Duodenal mucosa (tissue), 2 donors: ENCODE measurements at regions not wholly inside any gene's neighbourhood (a gene's known extent, or its start where the extent isn't known, plus 50 kb on each side); places are given as distances from the start of the nearest gene placed in this dataset.

Experiments used
- H3K27ac ChIP-seq: one replicate; pipeline ENCODE4 v1.7.0; 2013; ENCODE audit warnings: low read depth, low read length
- H3K27me3 ChIP-seq, 2 donors: one replicate each; pipeline ENCODE4 v1.7.0; 2013; ENCODE audit warnings: low read length in 2 of 2, control low read depth in 1 of 2; ENCODE audit not compliant: insufficient read depth in 2 of 2, control insufficient read depth in 1 of 2
- H3K36me3 ChIP-seq, 2 donors: one replicate each; pipeline ENCODE4 v1.7.0; 2013; ENCODE audit warnings: low read length in 2 of 2, control low read depth in 1 of 2; ENCODE audit not compliant: insufficient read depth in 2 of 2, control insufficient read depth in 1 of 2
- H3K4me1 ChIP-seq, 2 donors: one replicate each; pipeline ENCODE4 v1.7.0; 2013; ENCODE audit warnings: low read length in 2 of 2, control low read depth in 1 of 2; ENCODE audit not compliant: insufficient read depth in 2 of 2, control insufficient read depth in 1 of 2
- H3K4me3 ChIP-seq, 2 donors: one replicate each; pipeline ENCODE4 v1.7.0; 2013; ENCODE audit warnings: low read length in 2 of 2, low read depth in 1 of 2
- H3K9ac ChIP-seq, 2 donors: one replicate each; pipeline ENCODE4 v1.7.0; 2013; ENCODE audit warnings: low read length in 2 of 2, low read depth in 1 of 2
- H3K9me3 ChIP-seq, 2 donors: one replicate each; pipeline ENCODE4 v1.7.0; 2013; ENCODE audit warnings: low read length in 2 of 2, control low read depth in 1 of 2; ENCODE audit not compliant: control insufficient read depth in 1 of 2

GRCh38 chr1:192918259-192918658 is 109.4 kb downstream of the RGS2 start:
- H3K9ac ChIP-seq: no peak overlapping the region
- no peak overlapping the region for H3K4me3 ChIP-seq
- H3K9me3 ChIP-seq: no peaks in the 10 kb centered on the region
- H3K36me3 ChIP-seq: no peaks in the 10 kb centered on the region
- no peak overlapping the region for H3K27ac ChIP-seq
- H3K4me1 ChIP-seq: peaks cover 0 to 5% of the 10 kb centered on the region in 2 donors
- no peaks in the 10 kb centered on the region for H3K27me3 ChIP-seq

- Histone ChIP-seq H3K9me3 (no peaks in the 10 kb centered on the region), H3K36me3 (no peaks in the 10 kb centered on the region), H3K4me3 (no peak overlapping the region), H3K4me1 (no peaks in the 10 kb centered on the region), H3K27me3 (no peaks in the 10 kb centered on the region), H3K27ac (no peak overlapping the region), H3K9ac (no peak overlapping the region)
Observed at GRCh38 chr1:192920412-192920811, 111.6 kb downstream of the RGS2 start.

GRCh38 chr1:192925609-192926008 is 116.8 kb downstream of the RGS2 start:
- Histone ChIP-seq H3K9ac (no peak overlapping the region), H3K4me1 (no peaks in the 10 kb centered on the region), H3K9me3 (no peaks in the 10 kb centered on the region), H3K27ac (no peak overlapping the region), H3K4me3 (no peak overlapping the region), H3K36me3 (no peaks in the 10 kb centered on the region), H3K27me3 (no peaks in the 10 kb centered on the region)

- H3K36me3 ChIP-seq: no peaks in the 10 kb centered on the region
- H3K27me3 ChIP-seq: no peaks in the 10 kb centered on the region
- H3K9me3 ChIP-seq: no peaks in the 10 kb centered on the region
- H3K4me1 ChIP-seq: no peaks in the 10 kb centered on the region
- no peak overlapping the region for H3K4me3 ChIP-seq
- no peak overlapping the region for H3K27ac ChIP-seq
- no peak overlapping the region for H3K9ac ChIP-seq
Observed at GRCh38 chr1:192926736-192927135, 117.9 kb downstream of the RGS2 start.

GRCh38 chr1:192927496-192927895 is 118.7 kb downstream of the RGS2 start:
- Histone ChIP-seq H3K27me3 (no peaks in the 10 kb centered on the region), H3K4me3 (no peak overlapping the region), H3K4me1 (no peaks in the 10 kb centered on the region), H3K27ac (no peak overlapping the region), H3K9ac (no peak overlapping the region), H3K36me3 (no peaks in the 10 kb centered on the region), H3K9me3 (no peaks in the 10 kb centered on the region)

- no peaks in the 10 kb centered on the region for H3K9me3 ChIP-seq
- no peaks in the 10 kb centered on the region for H3K36me3 ChIP-seq
- H3K4me3 ChIP-seq: no peak overlapping the region
- no peaks in the 10 kb centered on the region for H3K4me1 ChIP-seq
- H3K9ac ChIP-seq: no peak overlapping the region
- no peaks in the 10 kb centered on the region for H3K27me3 ChIP-seq
- H3K27ac ChIP-seq: no peak overlapping the region
Observed at GRCh38 chr1:192929597-192929996, 120.8 kb downstream of the RGS2 start.

- Histone ChIP-seq H3K9ac (no peak overlapping the region), H3K27me3 (no peaks in the 10 kb centered on the region), H3K4me3 (no peak overlapping the region), H3K4me1 (peaks cover 0 to 13% of the 10 kb centered on the region in 2 donors), H3K36me3 (no peaks in the 10 kb centered on the region), H3K27ac (no peak overlapping the region), H3K9me3 (no peaks in the 10 kb centered on the region)
Observed at GRCh38 chr1:192933744-192934143, 124.9 kb downstream of the RGS2 start.

- Histone ChIP-seq H3K27me3 (no peaks in the 10 kb centered on the region), H3K36me3 (no peaks in the 10 kb centered on the region), H3K9me3 (no peaks in the 10 kb centered on the region), H3K4me1 (peaks cover 4 to 20% of the 10 kb centered on the region in 2 donors), H3K4me3 (no peak overlapping the region), H3K27ac (no peak overlapping the region), H3K9ac (no peak overlapping the region)
Observed at GRCh38 chr1:192936313-192937018, 122.7 kb downstream of the UCHL5 start.

- Histone ChIP-seq H3K9me3 (no peaks in the 10 kb centered on the region), H3K9ac (no peak overlapping the region), H3K36me3 (no peaks in the 10 kb centered on the region), H3K27ac (no peak overlapping the region), H3K4me3 (no peak overlapping the region), H3K4me1 (peaks cover 4 to 21% of the 10 kb centered on the region in 2 donors), H3K27me3 (no peaks in the 10 kb centered on the region)
Observed at GRCh38 chr1:192937128-192937527, 122.0 kb downstream of the UCHL5 start.

GRCh38 chr1:192939440-192939839 is 119.7 kb downstream of the UCHL5 start:
- Histone ChIP-seq H3K9ac (no peak overlapping the region), H3K9me3 (no peaks in the 10 kb centered on the region), H3K4me1 (peaks cover 4 to 21% of the 10 kb centered on the region in 2 donors), H3K27me3 (no peaks in the 10 kb centered on the region), H3K27ac (no peak overlapping the region), H3K4me3 (no peak overlapping the region), H3K36me3 (no peaks in the 10 kb centered on the region)
